LNCaP clone FGC (cell line): ENCODE measurements at regions not wholly inside any gene's neighbourhood (a gene's known extent, or its start where the extent isn't known, plus 50 kb on each side); places are given as distances from the start of the nearest gene placed in this dataset.
A peak's percentile ranks its signal among the peaks of the same experiment; 100 is the strongest.

Experiments
- DNase-seq: peaks from one replicate; pipeline ENCODE4 v3.0.0-alpha.2; 2011; ENCODE audit warnings: low read depth
- H3K4me3 ChIP-seq: 2 replicates; pipeline ENCODE4 v1.5.1; 2011; ENCODE audit warnings: mild to moderate bottlenecking, low read depth, low read length, control low read depth
- TF ChIP-seq, protein P1 (sequence below): IDR thresholded peaks from 2 replicates; pipeline ENCODE4 v1.5.1; 2012; ENCODE audit warnings: mild to moderate bottlenecking; ENCODE audit not compliant: control insufficient read depth, insufficient read depth; ENCODE audit errors: extremely low read depth

DNA sequence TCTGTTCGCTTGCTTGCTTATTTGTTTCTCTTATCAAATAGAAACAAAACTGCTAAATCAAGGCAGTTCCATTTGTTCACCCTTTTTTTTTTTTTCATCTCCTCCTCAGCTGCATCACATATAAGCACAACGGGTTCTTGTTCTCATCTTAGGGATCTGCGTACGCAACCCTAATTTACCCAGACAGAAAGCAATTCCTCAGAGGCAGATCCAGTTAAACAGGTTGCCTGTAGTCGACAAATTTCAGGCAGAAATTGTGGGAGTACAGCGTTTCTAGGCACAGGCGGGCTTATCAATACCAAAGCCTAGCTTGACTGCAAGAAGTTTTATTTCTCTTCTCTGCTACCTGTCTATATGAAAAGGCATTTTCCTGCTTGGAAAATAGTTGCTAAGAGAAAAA lies 565.4 kb downstream of the NXPH1 start:
- TF ChIP-seq, protein P1, sequence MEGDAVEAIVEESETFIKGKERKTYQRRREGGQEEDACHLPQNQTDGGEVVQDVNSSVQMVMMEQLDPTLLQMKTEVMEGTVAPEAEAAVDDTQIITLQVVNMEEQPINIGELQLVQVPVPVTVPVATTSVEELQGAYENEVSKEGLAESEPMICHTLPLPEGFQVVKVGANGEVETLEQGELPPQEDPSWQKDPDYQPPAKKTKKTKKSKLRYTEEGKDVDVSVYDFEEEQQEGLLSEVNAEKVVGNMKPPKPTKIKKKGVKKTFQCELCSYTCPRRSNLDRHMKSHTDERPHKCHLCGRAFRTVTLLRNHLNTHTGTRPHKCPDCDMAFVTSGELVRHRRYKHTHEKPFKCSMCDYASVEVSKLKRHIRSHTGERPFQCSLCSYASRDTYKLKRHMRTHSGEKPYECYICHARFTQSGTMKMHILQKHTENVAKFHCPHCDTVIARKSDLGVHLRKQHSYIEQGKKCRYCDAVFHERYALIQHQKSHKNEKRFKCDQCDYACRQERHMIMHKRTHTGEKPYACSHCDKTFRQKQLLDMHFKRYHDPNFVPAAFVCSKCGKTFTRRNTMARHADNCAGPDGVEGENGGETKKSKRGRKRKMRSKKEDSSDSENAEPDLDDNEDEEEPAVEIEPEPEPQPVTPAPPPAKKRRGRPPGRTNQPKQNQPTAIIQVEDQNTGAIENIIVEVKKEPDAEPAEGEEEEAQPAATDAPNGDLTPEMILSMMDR: no peak
- no peak overlapping the region for H3K4me3 ChIP-seq
- DNase-seq: no peak

DNA sequence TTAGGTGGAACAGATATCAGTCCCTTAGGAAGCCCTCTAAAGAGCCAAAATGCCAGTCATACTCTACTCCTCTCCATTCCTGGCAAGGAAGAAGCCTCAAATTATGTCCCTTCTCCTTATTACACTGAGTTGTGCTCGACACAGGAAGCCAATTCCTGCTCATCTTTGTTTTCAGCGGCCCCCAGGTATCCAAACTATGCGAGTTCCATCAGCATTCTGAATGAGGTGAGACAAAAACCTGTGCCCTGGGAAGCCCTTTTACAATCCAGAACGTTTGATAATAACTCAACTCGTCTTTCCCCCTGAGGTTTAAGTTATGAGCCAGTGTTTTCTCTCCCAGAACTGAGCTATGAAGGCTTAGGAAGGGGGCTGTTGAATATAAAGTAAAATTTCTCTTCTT lies 580.5 kb downstream of the NXPH1 start:
- TF ChIP-seq, protein P1: no peak
- no peak overlapping the region for H3K4me3 ChIP-seq
- no peak for DNase-seq

DNA sequence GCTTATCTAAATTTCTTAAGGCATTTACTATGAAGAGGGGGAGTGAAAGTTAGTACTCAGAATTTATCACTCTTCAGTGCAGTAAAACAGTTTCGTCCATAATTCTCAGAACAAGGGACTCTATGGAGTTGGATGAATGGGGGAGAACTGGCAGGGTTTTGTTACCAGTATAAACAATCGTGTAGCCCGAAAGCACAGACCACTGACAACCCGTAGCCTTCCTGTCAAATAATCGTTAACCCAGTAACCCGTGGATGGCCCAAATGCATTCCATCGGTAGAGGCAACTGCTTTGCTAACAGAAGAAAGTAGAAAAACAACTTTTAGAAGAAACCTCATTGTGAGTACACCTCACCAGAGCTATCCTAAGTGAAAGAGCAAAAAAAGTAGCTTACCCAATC lies 583.9 kb downstream of the NXPH1 start:
- H3K4me3 ChIP-seq: no peak overlapping the region
- TF ChIP-seq, protein P1: no peak
- DNase-seq: no peak

DNA sequence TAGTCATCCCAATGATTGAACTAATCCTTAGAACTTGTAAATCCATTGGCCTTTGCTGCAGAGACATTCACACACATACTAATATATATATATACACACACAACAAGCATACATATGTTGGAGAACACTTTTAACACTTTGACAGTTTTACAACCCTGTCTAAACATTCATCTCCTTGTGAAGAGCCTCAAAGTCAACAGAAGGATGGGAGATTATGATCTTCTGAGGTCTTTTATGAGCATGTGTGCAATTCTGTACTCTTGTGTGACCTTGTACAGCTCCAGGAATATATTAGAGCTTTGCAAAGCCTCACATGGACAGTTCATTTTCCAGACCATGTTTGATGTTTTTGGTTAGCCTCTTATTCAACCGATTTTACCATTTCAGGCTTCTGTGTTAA lies 589.0 kb downstream of the NXPH1 start:
- H3K4me3 ChIP-seq: no peak overlapping the region
- DNase-seq: peak; percentile 75
- TF ChIP-seq, protein P1: no peak

DNA sequence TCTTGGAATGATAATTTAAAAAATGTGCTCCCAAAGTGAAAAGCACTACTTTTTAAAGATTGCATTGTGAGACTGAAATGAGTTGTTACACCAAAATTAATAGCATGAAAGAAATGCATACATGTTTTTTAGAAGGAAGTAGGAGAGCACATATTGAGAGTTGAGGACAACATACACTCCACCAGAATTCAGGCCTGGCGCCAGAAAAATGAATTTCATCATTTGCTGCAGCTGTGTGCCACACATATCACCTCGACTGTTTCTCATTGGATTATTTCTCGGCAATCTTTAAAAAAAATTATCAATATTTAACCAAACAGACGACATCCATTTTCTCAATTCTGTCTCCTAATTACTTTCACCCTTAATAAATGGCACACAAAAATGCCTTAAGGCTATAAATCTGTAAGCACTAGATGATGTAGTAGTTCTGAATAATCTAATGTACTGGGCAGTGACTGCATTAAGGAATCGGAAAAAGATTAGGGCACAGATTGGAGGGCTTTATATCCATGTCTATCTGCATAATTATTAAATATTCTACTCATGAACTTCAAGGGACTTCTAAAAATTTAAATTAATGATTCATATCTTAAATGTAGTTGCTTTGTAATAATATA lies 590.4 kb downstream of the NXPH1 start:
- TF ChIP-seq, protein P1: no peak
- no peak overlapping the region for H3K4me3 ChIP-seq
- DNase-seq: no peak

DNA sequence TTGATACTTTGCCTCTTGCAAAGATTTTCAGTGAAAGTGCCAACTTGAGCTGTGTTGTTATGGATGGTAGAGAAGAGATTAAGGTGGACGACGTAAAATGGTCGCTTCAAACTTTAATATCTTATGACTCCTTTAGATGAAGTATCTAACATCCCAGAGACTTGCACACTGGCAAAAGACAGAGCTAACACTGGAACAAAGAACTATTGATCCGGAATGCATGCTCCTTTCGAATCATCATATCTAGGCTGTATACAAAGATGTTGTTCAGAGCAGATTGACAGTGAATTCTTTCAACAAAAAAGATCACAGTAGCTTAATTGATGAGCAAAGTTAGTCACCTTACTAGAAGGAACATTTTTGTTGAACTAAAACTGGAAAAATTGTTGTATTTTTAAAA lies 592.7 kb downstream of the NXPH1 start:
- DNase-seq: no peak
- H3K4me3 ChIP-seq: no peak overlapping the region
- TF ChIP-seq, protein P1: no peak

DNA sequence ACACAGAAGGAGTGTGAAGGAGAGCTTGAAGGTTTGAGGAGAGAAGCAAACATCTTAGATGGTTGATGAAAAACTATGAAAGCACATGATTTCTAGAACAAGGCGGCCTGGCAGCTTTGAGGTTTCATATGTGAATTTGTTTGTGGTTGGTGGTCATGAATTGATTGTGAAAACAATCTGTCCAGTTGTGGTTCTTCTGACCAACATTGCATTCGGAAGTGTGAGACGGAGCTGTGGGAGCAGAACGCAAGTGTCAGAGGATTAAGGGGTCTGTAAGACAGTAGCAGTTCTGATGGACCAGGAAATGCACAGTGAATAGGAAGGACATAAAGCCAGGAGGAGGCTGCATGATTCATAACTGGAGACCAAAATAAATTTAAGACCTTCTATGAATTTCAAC lies 594.6 kb downstream of the NXPH1 start:
- no peak overlapping the region for H3K4me3 ChIP-seq
- DNase-seq: no peak
- TF ChIP-seq, protein P1: no peak
